ENCODE measurements at regions not wholly inside any gene's neighbourhood (a gene's known extent, or its start where the extent isn't known, plus 50 kb on each side); places are given as distances from the start of the nearest gene placed in this dataset.

- H3K27ac ChIP-seq (ENCODE audit: low read length): no peak overlapping the region
- H3K9ac ChIP-seq (ENCODE audit: low read length): no peak overlapping the region
- H3K9me3 ChIP-seq (ENCODE audit: control insufficient read depth, low read depth, low read length): no peaks in the 10 kb centered on the region
- peaks cover 15% of the 10 kb centered on the region for H3K27me3 ChIP-seq (ENCODE audit: control insufficient read depth, insufficient read depth, low read length)
- no peaks in the 10 kb centered on the region for H3K36me3 ChIP-seq (ENCODE audit: control insufficient read depth, low read depth, low read length)
- peaks cover 13% of the 10 kb centered on the region for H3K4me1 ChIP-seq (ENCODE audit: control insufficient read depth, low read depth, low read length)
- no peak overlapping the region for H3K4me3 ChIP-seq (ENCODE audit: low read length)
These were observed 136.9 kb downstream of the IRF8 start for GRCh38 chr16:86035906-86036305.

GRCh38 chr16:86037999-86038925, 139.3 kb downstream of the IRF8 start:
- peaks cover 5% of the 10 kb centered on the region for H3K4me1 ChIP-seq (ENCODE audit: control insufficient read depth, low read depth, low read length)

GRCh38 chr16:86038926-86039310, 140.0 kb downstream of the IRF8 start:
- peaks cover 6% of the 10 kb centered on the region for H3K27me3 ChIP-seq (ENCODE audit: control insufficient read depth, insufficient read depth, low read length)
- no peaks in the 10 kb centered on the region for H3K4me1 ChIP-seq (ENCODE audit: control insufficient read depth, low read depth, low read length)
- no peaks in the 10 kb centered on the region for H3K9me3 ChIP-seq (ENCODE audit: control insufficient read depth, low read depth, low read length)
- H3K36me3 ChIP-seq (ENCODE audit: control insufficient read depth, low read depth, low read length): no peaks in the 10 kb centered on the region
- H3K27ac ChIP-seq (ENCODE audit: low read length): no peak overlapping the region
- H3K9ac ChIP-seq (ENCODE audit: low read length): no peak overlapping the region
- no peak overlapping the region for H3K4me3 ChIP-seq (ENCODE audit: low read length)

More at GRCh38 chr16:86037999-86038925, 139.3 kb downstream of the IRF8 start:
- Histone ChIP-seq H3K9ac (ENCODE audit: low read length) (no peak overlapping the region), H3K36me3 (ENCODE audit: control insufficient read depth, low read depth, low read length) (no peaks in the 10 kb centered on the region), H3K9me3 (ENCODE audit: control insufficient read depth, low read depth, low read length) (no peaks in the 10 kb centered on the region), H3K27me3 (ENCODE audit: control insufficient read depth, insufficient read depth, low read length) (peaks cover 12% of the 10 kb centered on the region), H3K4me3 (ENCODE audit: low read length) (no peak overlapping the region), H3K27ac (ENCODE audit: low read length) (no peak overlapping the region)

- H3K4me3 ChIP-seq (ENCODE audit: low read length): no peak overlapping the region
- H3K27me3 ChIP-seq (ENCODE audit: control insufficient read depth, insufficient read depth, low read length): no peaks in the 10 kb centered on the region
- H3K9me3 ChIP-seq (ENCODE audit: control insufficient read depth, low read depth, low read length): no peaks in the 10 kb centered on the region
- H3K4me1 ChIP-seq (ENCODE audit: control insufficient read depth, low read depth, low read length): no peaks in the 10 kb centered on the region
- H3K9ac ChIP-seq (ENCODE audit: low read length): no peak overlapping the region
- H3K36me3 ChIP-seq (ENCODE audit: control insufficient read depth, low read depth, low read length): no peaks in the 10 kb centered on the region
- H3K27ac ChIP-seq (ENCODE audit: low read length): no peak overlapping the region
These were observed 140.6 kb downstream of the IRF8 start for GRCh38 chr16:86039606-86040005.

GRCh38 chr16:86040496-86040895, 141.5 kb downstream of the IRF8 start:
- H3K4me1 ChIP-seq (ENCODE audit: control insufficient read depth, low read depth, low read length): no peaks in the 10 kb centered on the region
- no peak overlapping the region for H3K9ac ChIP-seq (ENCODE audit: low read length)
- no peak overlapping the region for H3K27ac ChIP-seq (ENCODE audit: low read length)
- H3K9me3 ChIP-seq (ENCODE audit: control insufficient read depth, low read depth, low read length): no peaks in the 10 kb centered on the region
- H3K4me3 ChIP-seq (ENCODE audit: low read length): no peak overlapping the region
- no peaks in the 10 kb centered on the region for H3K27me3 ChIP-seq (ENCODE audit: control insufficient read depth, insufficient read depth, low read length)
- H3K36me3 ChIP-seq (ENCODE audit: control insufficient read depth, low read depth, low read length): no peaks in the 10 kb centered on the region

- H3K4me3 ChIP-seq (ENCODE audit: low read length): no peak overlapping the region
- H3K27me3 ChIP-seq (ENCODE audit: control insufficient read depth, insufficient read depth, low read length): no peaks in the 10 kb centered on the region
- H3K4me1 ChIP-seq (ENCODE audit: control insufficient read depth, low read depth, low read length): no peaks in the 10 kb centered on the region
- H3K9ac ChIP-seq (ENCODE audit: low read length): no peak overlapping the region
- no peak overlapping the region for H3K27ac ChIP-seq (ENCODE audit: low read length)
- H3K36me3 ChIP-seq (ENCODE audit: control insufficient read depth, low read depth, low read length): no peaks in the 10 kb centered on the region
- H3K9me3 ChIP-seq (ENCODE audit: control insufficient read depth, low read depth, low read length): no peaks in the 10 kb centered on the region
These were observed 142.3 kb downstream of the IRF8 start for GRCh38 chr16:86041215-86041614.

GRCh38 chr16:86041807-86042206, 142.8 kb downstream of the IRF8 start:
- Histone ChIP-seq H3K27me3 (ENCODE audit: control insufficient read depth, insufficient read depth, low read length) (no peaks in the 10 kb centered on the region), H3K4me3 (ENCODE audit: low read length) (no peak overlapping the region), H3K9me3 (ENCODE audit: control insufficient read depth, low read depth, low read length) (no peaks in the 10 kb centered on the region), H3K4me1 (ENCODE audit: control insufficient read depth, low read depth, low read length) (no peaks in the 10 kb centered on the region), H3K36me3 (ENCODE audit: control insufficient read depth, low read depth, low read length) (no peaks in the 10 kb centered on the region), H3K27ac (ENCODE audit: low read length) (no peak overlapping the region), H3K9ac (ENCODE audit: low read length) (no peak overlapping the region)

GRCh38 chr16:86042393-86042792, 143.4 kb downstream of the IRF8 start:
- H3K4me3 ChIP-seq (ENCODE audit: low read length): no peak overlapping the region
- no peak overlapping the region for H3K9ac ChIP-seq (ENCODE audit: low read length)
- H3K36me3 ChIP-seq (ENCODE audit: control insufficient read depth, low read depth, low read length): no peaks in the 10 kb centered on the region
- H3K27ac ChIP-seq (ENCODE audit: low read length): no peak overlapping the region
- no peaks in the 10 kb centered on the region for H3K4me1 ChIP-seq (ENCODE audit: control insufficient read depth, low read depth, low read length)
- H3K9me3 ChIP-seq (ENCODE audit: control insufficient read depth, low read depth, low read length): no peaks in the 10 kb centered on the region
- no peaks in the 10 kb centered on the region for H3K27me3 ChIP-seq (ENCODE audit: control insufficient read depth, insufficient read depth, low read length)

GRCh38 chr16:86042996-86043725, 144.2 kb downstream of the IRF8 start:
- H3K36me3 ChIP-seq (ENCODE audit: control insufficient read depth, low read depth, low read length): no peaks in the 10 kb centered on the region
- no peak overlapping the region for H3K9ac ChIP-seq (ENCODE audit: low read length)
- no peak overlapping the region for H3K4me3 ChIP-seq (ENCODE audit: low read length)
- no peaks in the 10 kb centered on the region for H3K4me1 ChIP-seq (ENCODE audit: control insufficient read depth, low read depth, low read length)
- H3K27ac ChIP-seq (ENCODE audit: low read length): no peak overlapping the region
- H3K27me3 ChIP-seq (ENCODE audit: control insufficient read depth, insufficient read depth, low read length): no peaks in the 10 kb centered on the region
- no peaks in the 10 kb centered on the region for H3K9me3 ChIP-seq (ENCODE audit: control insufficient read depth, low read depth, low read length)

GRCh38 chr16:86044241-86044671, 145.3 kb downstream of the IRF8 start:
- no peaks in the 10 kb centered on the region for H3K27me3 ChIP-seq (ENCODE audit: control insufficient read depth, insufficient read depth, low read length)

GRCh38 chr16:86044881-86045590, 146.1 kb downstream of the IRF8 start:
- no peaks in the 10 kb centered on the region for H3K4me1 ChIP-seq (ENCODE audit: control insufficient read depth, low read depth, low read length)
- no peak overlapping the region for H3K9ac ChIP-seq (ENCODE audit: low read length)

More at GRCh38 chr16:86044241-86044671, 145.3 kb downstream of the IRF8 start:
- H3K4me3 ChIP-seq (ENCODE audit: low read length): no peak overlapping the region
- H3K9ac ChIP-seq (ENCODE audit: low read length): no peak overlapping the region
- no peaks in the 10 kb centered on the region for H3K9me3 ChIP-seq (ENCODE audit: control insufficient read depth, low read depth, low read length)
- no peaks in the 10 kb centered on the region for H3K4me1 ChIP-seq (ENCODE audit: control insufficient read depth, low read depth, low read length)
- no peak overlapping the region for H3K27ac ChIP-seq (ENCODE audit: low read length)
- no peaks in the 10 kb centered on the region for H3K36me3 ChIP-seq (ENCODE audit: control insufficient read depth, low read depth, low read length)

More at GRCh38 chr16:86044881-86045590, 146.1 kb downstream of the IRF8 start:
- Histone ChIP-seq H3K36me3 (ENCODE audit: control insufficient read depth, low read depth, low read length) (no peaks in the 10 kb centered on the region), H3K4me3 (ENCODE audit: low read length) (no peak overlapping the region), H3K27me3 (ENCODE audit: control insufficient read depth, insufficient read depth, low read length) (no peaks in the 10 kb centered on the region), H3K9me3 (ENCODE audit: control insufficient read depth, low read depth, low read length) (no peaks in the 10 kb centered on the region), H3K27ac (ENCODE audit: low read length) (no peak overlapping the region)

All from iPS-18a (cell line).